ENCODE measurements at regions not wholly inside any gene's neighbourhood (a gene's known extent, or its start where the extent isn't known, plus 50 kb on each side); places are given as distances from the start of the nearest gene placed in this dataset.

GRCh38 chr15:46961795-46962194 is 755.5 kb upstream of the SEMA6D start (continued):
- TF ChIP-seq SP4 (IDR thresholded peaks at IDR 0.05; ENCODE audit: low read length): no peak
- TF ChIP-seq SIRT6 (IDR thresholded peaks at IDR 0.05; ENCODE audit: low read length): no peak
- TF ChIP-seq POU5F1 (IDR thresholded peaks at IDR 0.05; ENCODE audit: low read depth, low read length): no peak
- no peak for TF ChIP-seq RFX5 (IDR thresholded peaks at IDR 0.05; ENCODE audit: borderline replicate concordance, low read depth, low read length)
- no peak for TF ChIP-seq EGR1 (IDR thresholded peaks at IDR 0.05; ENCODE audit: borderline replicate concordance, low read depth, low read length)
- no peak for TF ChIP-seq CHD7 (IDR thresholded peaks at IDR 0.05; ENCODE audit: insufficient replicate concordance, low read length)
- TF ChIP-seq ATF3 (IDR thresholded peaks at IDR 0.05; ENCODE audit: insufficient read depth, low read depth, low read length): no peak

Measured in H1 (cell line).